ENCODE measurements at regions not wholly inside any gene's neighbourhood (a gene's known extent, or its start where the extent isn't known, plus 50 kb on each side); places are given as distances from the start of the nearest gene placed in this dataset.

- TF ChIP-seq CTCF (IDR thresholded peaks at IDR 0.05; ENCODE audit: poor library complexity) (no peak), EZH2 (IDR thresholded peaks at IDR 0.05; ENCODE audit: borderline replicate concordance) (no peak)
Measured at GRCh38 chr12:42670719-42671118, 81.2 kb upstream of the PRICKLE1 start.
